ENCODE measurements at regions not wholly inside any gene's neighbourhood (a gene's known extent, or its start where the extent isn't known, plus 50 kb on each side); places are given as distances from the start of the nearest gene placed in this dataset.
"Not testable (repeated sequence)": the region's sequence is repeated elsewhere in the genome, so short reads cannot be mapped to it uniquely, and the experiment has no call there.

DNA sequence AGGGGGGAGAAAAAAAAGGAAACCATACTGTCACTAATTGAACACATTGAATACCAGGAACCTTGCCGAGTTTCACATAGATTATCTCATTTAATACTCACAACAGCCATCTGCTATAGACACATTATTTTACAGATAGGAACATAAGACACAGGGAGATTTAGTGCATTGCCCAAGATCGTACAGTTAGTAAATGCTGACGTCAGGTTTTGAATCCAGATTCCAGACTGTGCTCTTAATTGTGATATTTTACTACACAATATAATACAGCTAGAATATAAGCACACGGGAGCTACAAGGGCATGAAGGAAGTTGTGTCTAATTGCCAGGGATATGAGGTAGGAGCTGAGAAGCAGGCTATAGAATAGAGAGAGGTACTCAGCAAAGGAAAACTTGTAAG is 93.9 kb upstream of the MINDY3 start:
- 92% methylated on average over 4 of the region's 4 CpGs for WGBS (ENCODE audit: low lambda C conversion rate, missing lambda C conversion rate)
- H4K20me1 ChIP-seq (ENCODE audit: insufficient read depth, poor library complexity, severe bottlenecking): no peaks in the 10 kb centered on the region
- no peak overlapping the region for H3K27ac ChIP-seq
- no peak overlapping the region for H3K4me3 ChIP-seq
- H2AFZ ChIP-seq: no peak overlapping the region
- H3K4me1 ChIP-seq (ENCODE audit: insufficient read depth): no peaks in the 10 kb centered on the region
- H3K36me3 ChIP-seq (replicated peaks; ENCODE audit: insufficient read depth, low read depth): no peaks in the 10 kb centered on the region
- no peak overlapping the region for H3K4me2 ChIP-seq
- no peaks in the 10 kb centered on the region for H3K9me2 ChIP-seq (replicated peaks; ENCODE audit: insufficient read depth)
- no peaks in the 10 kb centered on the region for H3K27me3 ChIP-seq
- no peaks in the 10 kb centered on the region for H3K9me3 ChIP-seq (ENCODE audit: low read depth)
- no peak for DNase-seq (ENCODE audit: low spot score)
- TF ChIP-seq EZH2phosphoT487 (IDR thresholded peaks at IDR 0.05; ENCODE audit: low read depth, severe bottlenecking, unreplicated experiment) (no peak), EZH2 (IDR thresholded peaks at IDR 0.05; ENCODE audit: borderline replicate concordance) (no peak)
- TF ChIP-seq, protein P1, sequence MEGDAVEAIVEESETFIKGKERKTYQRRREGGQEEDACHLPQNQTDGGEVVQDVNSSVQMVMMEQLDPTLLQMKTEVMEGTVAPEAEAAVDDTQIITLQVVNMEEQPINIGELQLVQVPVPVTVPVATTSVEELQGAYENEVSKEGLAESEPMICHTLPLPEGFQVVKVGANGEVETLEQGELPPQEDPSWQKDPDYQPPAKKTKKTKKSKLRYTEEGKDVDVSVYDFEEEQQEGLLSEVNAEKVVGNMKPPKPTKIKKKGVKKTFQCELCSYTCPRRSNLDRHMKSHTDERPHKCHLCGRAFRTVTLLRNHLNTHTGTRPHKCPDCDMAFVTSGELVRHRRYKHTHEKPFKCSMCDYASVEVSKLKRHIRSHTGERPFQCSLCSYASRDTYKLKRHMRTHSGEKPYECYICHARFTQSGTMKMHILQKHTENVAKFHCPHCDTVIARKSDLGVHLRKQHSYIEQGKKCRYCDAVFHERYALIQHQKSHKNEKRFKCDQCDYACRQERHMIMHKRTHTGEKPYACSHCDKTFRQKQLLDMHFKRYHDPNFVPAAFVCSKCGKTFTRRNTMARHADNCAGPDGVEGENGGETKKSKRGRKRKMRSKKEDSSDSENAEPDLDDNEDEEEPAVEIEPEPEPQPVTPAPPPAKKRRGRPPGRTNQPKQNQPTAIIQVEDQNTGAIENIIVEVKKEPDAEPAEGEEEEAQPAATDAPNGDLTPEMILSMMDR (IDR thresholded peaks at IDR 0.05; ENCODE audit: poor library complexity): no peak
- no peaks in the 10 kb centered on the region for H3K79me2 ChIP-seq

DNA sequence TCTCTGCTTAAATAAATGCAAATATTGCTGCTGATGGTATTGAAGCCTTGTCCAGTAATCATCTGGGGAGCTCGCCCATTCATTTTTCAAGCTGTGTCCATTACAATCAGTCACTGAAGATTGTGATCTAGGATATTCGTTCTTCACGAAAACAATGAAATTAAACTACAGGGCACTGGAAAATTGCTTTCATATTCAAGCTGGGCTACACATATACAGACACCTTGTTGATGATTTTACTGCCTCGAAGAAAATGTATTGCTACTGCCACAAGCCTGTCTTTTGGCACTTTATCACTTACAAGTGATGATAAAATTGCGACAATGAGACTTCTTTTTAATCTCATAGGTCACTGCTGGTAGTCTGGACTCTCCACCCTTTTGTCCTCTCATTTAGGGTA is 100.0 kb upstream of the MINDY3 start:
- Histone ChIP-seq H2AFZ (no peak overlapping the region), H3K27me3 (no peaks in the 10 kb centered on the region), H3K27ac (no peak overlapping the region), H3K36me3 (replicated peaks; ENCODE audit: insufficient read depth, low read depth) (no peaks in the 10 kb centered on the region), H3K79me2 (no peaks in the 10 kb centered on the region), H4K20me1 (ENCODE audit: insufficient read depth, poor library complexity, severe bottlenecking) (no peaks in the 10 kb centered on the region), H3K4me2 (no peak overlapping the region), H3K9me3 (ENCODE audit: low read depth) (no peaks in the 10 kb centered on the region), H3K9me2 (replicated peaks; ENCODE audit: insufficient read depth) (no peaks in the 10 kb centered on the region), H3K4me1 (ENCODE audit: insufficient read depth) (no peaks in the 10 kb centered on the region), H3K4me3 (no peak overlapping the region)
- no peak for DNase-seq (ENCODE audit: low spot score)
- TF ChIP-seq EZH2 (IDR thresholded peaks at IDR 0.05; ENCODE audit: borderline replicate concordance) (no peak), EZH2phosphoT487 (IDR thresholded peaks at IDR 0.05; ENCODE audit: low read depth, severe bottlenecking, unreplicated experiment) (no peak)
- TF ChIP-seq, protein P1 (IDR thresholded peaks at IDR 0.05; ENCODE audit: poor library complexity): no peak
- 73% methylated on average over 5 of the region's 5 CpGs for WGBS (ENCODE audit: low lambda C conversion rate, missing lambda C conversion rate)

DNA sequence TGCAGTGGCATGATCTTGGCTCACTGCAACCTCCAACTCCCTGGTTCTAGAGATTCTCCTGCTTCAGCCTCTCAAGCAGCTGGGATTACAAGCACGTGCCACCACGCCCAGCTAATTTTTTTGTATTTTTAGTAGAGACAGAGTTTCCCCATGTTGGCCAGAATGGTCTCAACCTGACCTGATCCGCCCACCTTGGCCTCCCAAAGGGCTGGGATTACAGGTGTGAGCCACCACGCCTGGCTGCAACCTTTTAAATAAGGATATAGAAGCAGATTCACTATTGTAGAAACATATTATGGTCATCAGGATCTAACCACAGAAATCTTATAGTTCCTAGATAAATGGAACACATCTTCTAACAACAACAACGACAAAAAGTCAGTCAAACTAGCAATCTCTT is 112.4 kb upstream of the MINDY3 start:
- H3K9me2 ChIP-seq (replicated peaks; ENCODE audit: insufficient read depth); H3K27ac ChIP-seq; H3K4me1 ChIP-seq (ENCODE audit: insufficient read depth); H3K4me3 ChIP-seq; DNase-seq (ENCODE audit: low spot score); H2AFZ ChIP-seq; H3K36me3 ChIP-seq (replicated peaks; ENCODE audit: insufficient read depth, low read depth); H4K20me1 ChIP-seq (ENCODE audit: insufficient read depth, poor library complexity, severe bottlenecking); H3K9me3 ChIP-seq (ENCODE audit: low read depth); H3K4me2 ChIP-seq; H3K79me2 ChIP-seq; H3K27me3 ChIP-seq: not testable (repeated sequence)
- WGBS (ENCODE audit: low lambda C conversion rate, missing lambda C conversion rate): 91% methylated on average over 5 of the region's 5 CpGs

DNA sequence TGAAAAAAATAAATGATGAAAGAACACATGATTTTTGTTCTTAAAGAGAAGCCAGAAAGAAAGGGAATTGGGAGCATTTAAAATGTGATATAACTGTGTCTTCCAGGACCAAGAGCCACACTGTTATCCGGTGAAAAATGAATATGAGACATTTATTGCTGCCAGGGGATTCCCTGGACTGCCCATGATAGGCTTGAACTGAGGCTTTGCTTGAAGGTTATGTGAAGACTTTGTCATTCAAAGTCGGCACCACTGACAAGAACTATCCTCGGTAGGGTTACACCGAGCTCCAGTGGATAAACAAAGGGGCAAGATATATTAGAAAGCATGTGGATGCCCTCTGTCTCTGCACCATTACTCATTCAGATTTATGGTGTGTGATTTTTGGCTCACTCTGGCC is 125.4 kb upstream of the MINDY3 start:
- H2AFZ ChIP-seq: no peak overlapping the region
- TF ChIP-seq, protein P1 (IDR thresholded peaks at IDR 0.05; ENCODE audit: poor library complexity): no peak
- TF ChIP-seq EZH2phosphoT487 (IDR thresholded peaks at IDR 0.05; ENCODE audit: low read depth, severe bottlenecking, unreplicated experiment) (no peak), EZH2 (IDR thresholded peaks at IDR 0.05; ENCODE audit: borderline replicate concordance) (no peak)
- no peak overlapping the region for H3K4me3 ChIP-seq
- H3K9me3 ChIP-seq (ENCODE audit: low read depth): no peaks in the 10 kb centered on the region
- H4K20me1 ChIP-seq (ENCODE audit: insufficient read depth, poor library complexity, severe bottlenecking): no peaks in the 10 kb centered on the region
- H3K27ac ChIP-seq: no peak overlapping the region
- no peaks in the 10 kb centered on the region for H3K27me3 ChIP-seq
- no peaks in the 10 kb centered on the region for H3K36me3 ChIP-seq (replicated peaks; ENCODE audit: insufficient read depth, low read depth)
- no peak overlapping the region for H3K4me2 ChIP-seq
- no peak for DNase-seq (ENCODE audit: low spot score)
- no peaks in the 10 kb centered on the region for H3K4me1 ChIP-seq (ENCODE audit: insufficient read depth)
- H3K9me2 ChIP-seq (replicated peaks; ENCODE audit: insufficient read depth): no peaks in the 10 kb centered on the region
- no peaks in the 10 kb centered on the region for H3K79me2 ChIP-seq
- WGBS (ENCODE audit: low lambda C conversion rate, missing lambda C conversion rate): 81% methylated on average over 4 of the region's 4 CpGs

Measured in hepatocyte (in vitro differentiated cells).